ENCODE measurements at regions not wholly inside any gene's neighbourhood (a gene's known extent, or its start where the extent isn't known, plus 50 kb on each side); places are given as distances from the start of the nearest gene placed in this dataset.

GRCh38 chr5:68518286-68518685, 302.7 kb downstream of the PIK3R1 start (continued):
- TF ChIP-seq CREB3L1 (IDR thresholded peaks at IDR 0.05; ENCODE audit: borderline replicate concordance, low read depth), result no peak
- TF ChIP-seq PRDM10 (IDR thresholded peaks at IDR 0.05; ENCODE audit: partially characterized antibody), result no peak

- 5% methylated on average over 3 of the region's 3 CpGs for WGBS (ENCODE audit: insufficient coverage, low coverage, missing lambda C conversion rate)
- intact Hi-C loops (cut with micrococcal nuclease) (no loop called here), in situ Hi-C loops (cut with MboI) (no loop called here)
- no peak overlapping the region for H3K9ac ChIP-seq (ENCODE audit: insufficient read depth in 1 of 2, low read depth in 2 of 2, low read length in 2 of 2)
- no peak for DNase-seq (ENCODE audit: extremely low read depth in 1 of 4, low spot score in 3 of 4)
- H3K27ac ChIP-seq (ENCODE audit: extremely low read depth, low read depth, low read length), result no peak overlapping the region
- no peaks in the 10 kb centered on the region for H3K9me3 ChIP-seq (replicated peaks; ENCODE audit: control insufficient read depth, insufficient read depth, low read depth, low read length)
- ChIA-PET CTCF (ENCODE audit: low intra/inter-chr PET ratio) (no interaction called here), POLR2A (no interaction called here)
- FAIRE-seq, result no peak
- no peaks in the 10 kb centered on the region for H4K20me1 ChIP-seq (replicated peaks; ENCODE audit: control insufficient read depth, insufficient read depth, low read length)
- peaks cover 0 to 10% of the 10 kb centered on the region in 2 experiments; a peak in 4 of 5 replicates for H3K27me3 ChIP-seq (ENCODE audit: control insufficient read depth in 2 of 2, insufficient read depth in 2 of 2, low read length in 2 of 2)
- no peak for ATAC-seq
- no peak overlapping the region for H3K4me2 ChIP-seq (ENCODE audit: insufficient read depth, low read length)
- no peaks in the 10 kb centered on the region for H3K4me1 ChIP-seq (replicated peaks in 1 of 2; ENCODE audit: control insufficient read depth in 2 of 2, insufficient read depth in 2 of 2, low read length in 2 of 2)
- H2AFZ ChIP-seq (ENCODE audit: low read depth, low read length), result no peak overlapping the region
- H3K79me2 ChIP-seq (ENCODE audit: control insufficient read depth, insufficient read depth, low read length), result no peaks in the 10 kb centered on the region
- no peaks in the 10 kb centered on the region for H3K9me1 ChIP-seq (ENCODE audit: control insufficient read depth, insufficient read depth, low read length)
- no peak overlapping the region for H3K4me3 ChIP-seq
- no peaks in the 10 kb centered on the region for H3K36me3 ChIP-seq (ENCODE audit: control insufficient read depth, insufficient read depth, low read length)
- no TSS peak for BruUV-seq (replicated peaks)
- TF ChIP-seq CREB3 (tag; conservative IDR thresholded peaks at IDR 0.05; ENCODE audit: low read depth) (no peak), HOXB6 (CRISPR knock-in tag; IDR thresholded peaks at IDR 0.05; ENCODE audit: borderline replicate concordance) (no peak), NBN (IDR thresholded peaks at IDR 0.05; ENCODE audit: low read depth) (no peak), POLR2AphosphoS5 (IDR thresholded peaks at IDR 0.05; ENCODE audit: control insufficient read depth, insufficient read depth, low read depth, low read length) (no peak), PRDM10 (IDR thresholded peaks at IDR 0.05; ENCODE audit: partially characterized antibody) (no peak), FOXP1 (CRISPR knock-in tag; IDR thresholded peaks at IDR 0.05) (no peak), E2F4 (CRISPR knock-in tag; IDR thresholded peaks at IDR 0.05; ENCODE audit: low read depth) (no peak)
Measured at GRCh38 chr5:68519143-68519542, 303.6 kb downstream of the PIK3R1 start.

Data from K562 (cell line).